ENCODE measurements at regions not wholly inside any gene's neighbourhood (a gene's known extent, or its start where the extent isn't known, plus 50 kb on each side); places are given as distances from the start of the nearest gene placed in this dataset.

- no peak for TF ChIP-seq POLR2A (IDR thresholded peaks at IDR 0.05)
- TF ChIP-seq EP300 (IDR thresholded peaks at IDR 0.05; ENCODE audit: low read depth), result no peak
- TF ChIP-seq, protein P1, sequence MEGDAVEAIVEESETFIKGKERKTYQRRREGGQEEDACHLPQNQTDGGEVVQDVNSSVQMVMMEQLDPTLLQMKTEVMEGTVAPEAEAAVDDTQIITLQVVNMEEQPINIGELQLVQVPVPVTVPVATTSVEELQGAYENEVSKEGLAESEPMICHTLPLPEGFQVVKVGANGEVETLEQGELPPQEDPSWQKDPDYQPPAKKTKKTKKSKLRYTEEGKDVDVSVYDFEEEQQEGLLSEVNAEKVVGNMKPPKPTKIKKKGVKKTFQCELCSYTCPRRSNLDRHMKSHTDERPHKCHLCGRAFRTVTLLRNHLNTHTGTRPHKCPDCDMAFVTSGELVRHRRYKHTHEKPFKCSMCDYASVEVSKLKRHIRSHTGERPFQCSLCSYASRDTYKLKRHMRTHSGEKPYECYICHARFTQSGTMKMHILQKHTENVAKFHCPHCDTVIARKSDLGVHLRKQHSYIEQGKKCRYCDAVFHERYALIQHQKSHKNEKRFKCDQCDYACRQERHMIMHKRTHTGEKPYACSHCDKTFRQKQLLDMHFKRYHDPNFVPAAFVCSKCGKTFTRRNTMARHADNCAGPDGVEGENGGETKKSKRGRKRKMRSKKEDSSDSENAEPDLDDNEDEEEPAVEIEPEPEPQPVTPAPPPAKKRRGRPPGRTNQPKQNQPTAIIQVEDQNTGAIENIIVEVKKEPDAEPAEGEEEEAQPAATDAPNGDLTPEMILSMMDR (IDR thresholded peaks at IDR 0.05), result no peak
- TF ChIP-seq POLR2AphosphoS5 (IDR thresholded peaks at IDR 0.05), result no peak
- no peaks in the 10 kb centered on the region for H3K27me3 ChIP-seq
- H3K36me3 ChIP-seq, result no peaks in the 10 kb centered on the region
- in situ Hi-C loops (cut with MboI; ENCODE audit: low pct_ligation_motif_present in 1 of 4, low pct_unique_long_range_greater_than_20kb in 1 of 4, low sequenced_read_pairs in 3 of 4) (no loop called here), intact Hi-C loops (cut with DNase I; ENCODE audit: low total_unique reads) (no loop called here)
- no peak overlapping the region for H3K27ac ChIP-seq
- no peaks in the 10 kb centered on the region for H3K4me1 ChIP-seq
- no peak overlapping the region for H3K4me3 ChIP-seq
- H3K9me3 ChIP-seq, result no peaks in the 10 kb centered on the region
- WGBS, 2 donors (ENCODE audit: low coverage in 1 of 2), result 77 to 84% methylated on average over 2 of the region's 2 CpGs
- no peak for DNase-seq
Observed at GRCh38 chr21:19405326-19405725, 1001.7 kb upstream of the TMPRSS15 start.

GRCh38 chr21:19420565-19420964 lies 1017.0 kb upstream of the TMPRSS15 start:
- intact Hi-C loops (cut with DNase I; ENCODE audit: low total_unique reads), result no loop called here
- in situ Hi-C loops (cut with MboI; ENCODE audit: low pct_ligation_motif_present in 1 of 4, low pct_unique_long_range_greater_than_20kb in 1 of 4, low sequenced_read_pairs in 3 of 4), result no loop called here
- TF ChIP-seq POLR2AphosphoS5 (IDR thresholded peaks at IDR 0.05) (no peak), EP300 (IDR thresholded peaks at IDR 0.05; ENCODE audit: low read depth) (no peak), POLR2A (IDR thresholded peaks at IDR 0.05) (no peak)
- TF ChIP-seq, protein P1 (IDR thresholded peaks at IDR 0.05), result no peak
- H3K4me3 ChIP-seq, result no peak overlapping the region
- no peak for DNase-seq
- no peaks in the 10 kb centered on the region for H3K36me3 ChIP-seq
- H3K27ac ChIP-seq, result no peak overlapping the region
- H3K27me3 ChIP-seq, result no peaks in the 10 kb centered on the region
- 58 to 77% methylated on average over 3 of the region's 3 CpGs for WGBS, 2 donors (ENCODE audit: low coverage in 1 of 2)
- H3K9me3 ChIP-seq, result no peaks in the 10 kb centered on the region
- H3K4me1 ChIP-seq, result no peaks in the 10 kb centered on the region

DNA sequence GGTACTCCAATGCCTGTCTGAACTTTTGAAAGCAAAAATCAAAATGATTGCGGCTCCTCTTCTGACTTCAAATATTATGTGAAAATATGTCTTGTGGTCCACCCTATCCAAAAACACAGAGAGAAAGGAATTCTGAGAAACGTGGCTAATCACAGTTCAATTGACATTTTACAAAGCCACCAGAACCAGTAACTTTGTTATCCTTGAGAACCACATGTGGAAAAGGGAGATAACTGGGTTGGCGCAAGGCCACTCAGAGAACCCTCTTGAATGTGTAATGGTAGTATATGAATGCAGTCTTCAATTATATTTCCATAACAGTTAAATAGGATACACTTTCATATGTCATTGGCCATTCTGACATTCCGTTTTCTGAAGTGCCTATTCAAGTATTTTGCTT lies 1030.0 kb upstream of the TMPRSS15 start:
- Histone ChIP-seq H3K36me3 (no peaks in the 10 kb centered on the region), H3K27ac (no peak overlapping the region), H3K4me1 (no peaks in the 10 kb centered on the region), H3K27me3 (no peaks in the 10 kb centered on the region), H3K9me3 (no peaks in the 10 kb centered on the region), H3K4me3 (no peak overlapping the region)
- in situ Hi-C loops (cut with MboI; ENCODE audit: low pct_ligation_motif_present in 1 of 4, low pct_unique_long_range_greater_than_20kb in 1 of 4, low sequenced_read_pairs in 3 of 4) (no loop called here), intact Hi-C loops (cut with DNase I; ENCODE audit: low total_unique reads) (no loop called here)
- TF ChIP-seq EP300 (IDR thresholded peaks at IDR 0.05; ENCODE audit: low read depth), result no peak
- TF ChIP-seq, protein P1 (IDR thresholded peaks at IDR 0.05), result no peak
- no peak for TF ChIP-seq POLR2AphosphoS5 (IDR thresholded peaks at IDR 0.05)
- 73 to 74% methylated on average over 4 of the region's 4 CpGs for WGBS, 2 donors (ENCODE audit: low coverage in 1 of 2)
- DNase-seq, result no peak

DNA sequence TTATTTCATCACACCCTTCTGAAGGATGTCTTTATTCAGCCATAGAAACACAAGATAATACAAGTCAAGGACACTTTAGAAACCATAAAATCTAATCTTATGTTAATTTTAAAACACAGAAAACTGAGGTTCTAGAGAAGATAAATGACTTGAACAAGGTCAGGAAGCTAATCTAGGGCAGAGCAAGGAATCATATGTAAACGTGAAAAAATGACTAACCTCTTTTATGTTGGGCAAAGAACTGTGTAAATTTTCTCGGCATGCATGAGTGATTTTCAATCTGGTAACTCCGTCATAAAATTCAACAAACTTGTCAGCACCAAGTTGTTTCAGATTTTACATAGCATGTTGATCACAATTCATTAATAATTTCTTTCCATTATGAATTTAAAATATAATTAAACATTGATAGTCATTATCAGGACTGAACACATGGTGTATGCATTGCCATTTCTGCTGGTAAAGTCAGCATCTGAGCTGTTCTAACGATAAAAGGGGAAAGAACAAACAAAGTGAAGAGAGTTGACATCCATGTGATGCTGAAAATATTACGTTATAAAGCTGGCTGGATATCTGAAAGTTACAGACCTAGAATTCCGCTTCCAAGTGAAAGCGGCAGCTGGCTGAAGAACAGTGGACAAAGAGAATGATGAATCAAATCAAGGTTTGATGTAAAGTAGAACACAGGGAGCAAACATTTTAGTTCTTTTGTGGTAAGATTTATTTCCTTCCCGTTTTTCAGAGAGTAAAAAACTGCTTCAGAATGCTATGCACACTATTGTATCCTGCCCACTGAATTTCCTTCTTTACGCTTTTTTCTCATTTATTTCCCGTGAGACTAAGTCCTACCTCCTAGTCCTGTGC lies 1037.4 kb upstream of the TMPRSS15 start:
- no peaks in the 10 kb centered on the region for H3K36me3 ChIP-seq
- no peak for DNase-seq

More for the DNA sequence above, 1037.4 kb upstream of the TMPRSS15 start:
- no peak for TF ChIP-seq POLR2A (IDR thresholded peaks at IDR 0.05)
- TF ChIP-seq EP300 (IDR thresholded peaks at IDR 0.05; ENCODE audit: low read depth), result no peak
- TF ChIP-seq, protein P1 (IDR thresholded peaks at IDR 0.05), result no peak
- no peak for TF ChIP-seq POLR2AphosphoS5 (IDR thresholded peaks at IDR 0.05)
- Histone ChIP-seq H3K27me3 (no peaks in the 10 kb centered on the region), H3K27ac (no peak overlapping the region), H3K4me1 (no peaks in the 10 kb centered on the region), H3K9me3 (no peaks in the 10 kb centered on the region), H3K4me3 (no peak overlapping the region)
- WGBS, 2 donors (ENCODE audit: low coverage in 1 of 2), result 28 to 37% methylated on average over 9 to 10 of the region's 10 CpGs
- in situ Hi-C loops (cut with MboI; ENCODE audit: low pct_ligation_motif_present in 1 of 4, low pct_unique_long_range_greater_than_20kb in 1 of 4, low sequenced_read_pairs in 3 of 4), result no loop called here
- intact Hi-C loops (cut with DNase I; ENCODE audit: low total_unique reads), result no loop called here
